CD14-positive monocyte (primary cell): ENCODE measurements at regions not wholly inside any gene's neighbourhood (a gene's known extent, or its start where the extent isn't known, plus 50 kb on each side); places are given as distances from the start of the nearest gene placed in this dataset.

Experiments used
- DNase-seq, 3 donors: peaks; one replicate each; pipeline ENCODE4 v3.0.0-alpha.2; 2011 to 2022
- H2AFZ ChIP-seq: 2 replicates; pipeline ENCODE4 v1.6.0; 2012; ENCODE audit warnings: mild to moderate bottlenecking, low read depth, low read length, inconsistent platforms; ENCODE audit not compliant: insufficient read depth, poor library complexity, severe bottlenecking
- H3K27ac ChIP-seq, 2 donors: 1 replicate in 1 of 2; 2 replicates in 1 of 2; pipeline ENCODE4 v1.5.1; 2012 to 2013; ENCODE audit warnings: low read length in 2 of 2, control low read depth in 1 of 2, inconsistent platforms in 1 of 2, low read depth in 1 of 2, mild to moderate bottlenecking in 1 of 2
- H3K27me3 ChIP-seq, 2 donors: one replicate each; pipeline versions ENCODE4 v1.6.0 to v1.6.1; 2011 to 2013; ENCODE audit warnings: low read length in 2 of 2; ENCODE audit not compliant: control insufficient read depth in 2 of 2, insufficient read depth in 2 of 2
- H3K36me3 ChIP-seq, 2 donors: replicated peaks in 1 of 2; 1 replicate in 1 of 2; 2 replicates in 1 of 2; pipeline versions ENCODE4 v1.5.1 to v1.6.1; 2012 to 2013; ENCODE audit warnings: low read length in 2 of 2, control low read depth in 1 of 2, inconsistent platforms in 1 of 2, mild to moderate bottlenecking in 1 of 2; ENCODE audit not compliant: insufficient read depth in 2 of 2, control insufficient read depth in 1 of 2
- H3K4me1 ChIP-seq, 2 donors: 1 replicate in 1 of 2; 2 replicates in 1 of 2; pipeline versions ENCODE4 v1.5.1 to v1.6.1; 2012 to 2013; ENCODE audit warnings: low read length in 2 of 2, control low read depth in 1 of 2, inconsistent platforms in 1 of 2, mild to moderate bottlenecking in 1 of 2, moderate library complexity in 1 of 2; ENCODE audit not compliant: insufficient read depth in 2 of 2, control insufficient read depth in 1 of 2
- H3K4me2 ChIP-seq: replicated peaks from 2 replicates; pipeline ENCODE3; 2012; ENCODE audit warnings: low read length, moderate library complexity, mild to moderate bottlenecking; ENCODE audit not compliant: poor library complexity, severe bottlenecking; ENCODE audit errors: extremely low read depth
- H3K4me3 ChIP-seq, 3 experiments: fragments of 200-600 bp in 1 of 3; sonication (generic) in 1 of 3; replicated peaks in 1 of 3; 1 replicate in 2 of 3; 2 replicates in 1 of 3; pipeline ENCODE4 v1.5.1; 2011 to 2013; ENCODE audit warnings: low read length in 3 of 3, mild to moderate bottlenecking in 3 of 3, control low read depth in 2 of 3, low read depth in 2 of 3, inconsistent platforms in 1 of 3, moderate library complexity in 1 of 3
- H3K79me2 ChIP-seq: 2 replicates; pipeline ENCODE4 v1.6.0; 2012; ENCODE audit warnings: mild to moderate bottlenecking, control low read depth, inconsistent platforms, low read length, moderate library complexity; ENCODE audit not compliant: insufficient read depth
- H3K9ac ChIP-seq: 2 replicates; pipeline ENCODE4 v1.6.0; 2017; ENCODE audit warnings: low read length, mild to moderate bottlenecking; ENCODE audit not compliant: insufficient read depth, poor library complexity, severe bottlenecking
- H3K9me3 ChIP-seq, 2 donors: replicated peaks in 1 of 2; 1 replicate in 1 of 2; 2 replicates in 1 of 2; pipeline versions ENCODE4 v1.5.1 to v1.6.1; 2012 to 2013; ENCODE audit warnings: low read length in 2 of 2, control low read depth in 1 of 2; ENCODE audit not compliant: control insufficient read depth in 1 of 2, insufficient read depth in 1 of 2
- H4K20me1 ChIP-seq: 2 replicates; pipeline ENCODE4 v1.6.0; 2012; ENCODE audit warnings: mild to moderate bottlenecking, low read length, control low read depth, moderate library complexity; ENCODE audit not compliant: insufficient read depth
- H3K27ac Mint-ChIP-seq, 7 donors: one replicate each; pipeline ENCODE4 v1.8.0; 2020; ENCODE audit warnings: mild to moderate bottlenecking in 7 of 7, mixed read lengths in 7 of 7, moderate library complexity in 6 of 7, inconsistent platforms in 2 of 7
- H3K27me3 Mint-ChIP-seq, 3 donors: one replicate each; pipeline ENCODE4 v1.8.0; 2021 to 2022; ENCODE audit warnings: low read depth in 3 of 3, mild to moderate bottlenecking in 3 of 3, mixed read lengths in 3 of 3, moderate library complexity in 3 of 3, inconsistent platforms in 1 of 3
- H3K36me3 Mint-ChIP-seq, 2 donors: one replicate each; pipeline ENCODE4 v1.8.0; 2020; ENCODE audit warnings: mixed read lengths in 2 of 2, inconsistent platforms in 1 of 2, mild to moderate bottlenecking in 1 of 2
- H3K4me1 Mint-ChIP-seq: one replicate; pipeline ENCODE4 v1.8.0; 2020; ENCODE audit warnings: mild to moderate bottlenecking, mixed read lengths
- H3K4me3 Mint-ChIP-seq, 2 donors: one replicate each; pipeline ENCODE4 v1.8.0; 2020; ENCODE audit warnings: mild to moderate bottlenecking in 2 of 2, mixed read lengths in 2 of 2, moderate library complexity in 1 of 2
- H3K9me3 Mint-ChIP-seq, 7 donors: one replicate each; pipeline ENCODE4 v1.8.0; 2020 to 2022; ENCODE audit warnings: mixed read lengths in 7 of 7, mild to moderate bottlenecking in 6 of 7, moderate library complexity in 6 of 7, inconsistent platforms in 2 of 7
- WGBS: methylation state at CpG from one replicate; pipeline ENCODE4 v1.1.5; 2013; ENCODE audit warnings: missing lambda C conversion rate; ENCODE audit not compliant: insufficient coverage; 5-methylcytosine and 5-hydroxymethylcytosine counted together
- intact Hi-C, 2 donors: fragments of 100-400 bp; cut with micrococcal nuclease; formaldehyde crosslinking; loops; one replicate each; pipeline versions ENCODE4 v1.15.0 to v1.15.1; 2023
- TF ChIP-seq, protein P1 (sequence below): fragments of 200-600 bp; IDR thresholded peaks from one replicate; pipeline ENCODE4 v1.8.0; 2022; ENCODE audit warnings: antibody characterized with exemption, mild to moderate bottlenecking

DNA sequence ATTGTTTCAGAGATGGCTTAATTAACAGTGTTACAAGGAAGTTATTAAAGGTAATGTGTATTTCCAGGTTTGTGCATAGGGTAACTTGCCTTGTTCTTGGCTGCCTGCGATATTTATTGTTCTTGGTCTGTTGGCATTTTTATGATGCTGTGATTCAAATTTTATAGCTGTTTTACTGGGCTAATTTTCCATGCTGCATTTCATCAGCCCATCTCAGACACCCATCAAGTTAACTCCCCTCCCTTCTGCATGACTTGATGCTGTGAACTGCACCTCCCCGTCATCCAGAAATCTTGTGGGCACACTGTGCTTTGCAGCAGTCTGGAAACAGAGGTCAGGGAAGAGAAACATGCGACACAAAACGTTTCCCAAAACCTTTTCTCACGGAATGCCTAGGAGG is 1049.2 kb downstream of the AACS start:
- no peak for DNase-seq
- TF ChIP-seq, protein P1, sequence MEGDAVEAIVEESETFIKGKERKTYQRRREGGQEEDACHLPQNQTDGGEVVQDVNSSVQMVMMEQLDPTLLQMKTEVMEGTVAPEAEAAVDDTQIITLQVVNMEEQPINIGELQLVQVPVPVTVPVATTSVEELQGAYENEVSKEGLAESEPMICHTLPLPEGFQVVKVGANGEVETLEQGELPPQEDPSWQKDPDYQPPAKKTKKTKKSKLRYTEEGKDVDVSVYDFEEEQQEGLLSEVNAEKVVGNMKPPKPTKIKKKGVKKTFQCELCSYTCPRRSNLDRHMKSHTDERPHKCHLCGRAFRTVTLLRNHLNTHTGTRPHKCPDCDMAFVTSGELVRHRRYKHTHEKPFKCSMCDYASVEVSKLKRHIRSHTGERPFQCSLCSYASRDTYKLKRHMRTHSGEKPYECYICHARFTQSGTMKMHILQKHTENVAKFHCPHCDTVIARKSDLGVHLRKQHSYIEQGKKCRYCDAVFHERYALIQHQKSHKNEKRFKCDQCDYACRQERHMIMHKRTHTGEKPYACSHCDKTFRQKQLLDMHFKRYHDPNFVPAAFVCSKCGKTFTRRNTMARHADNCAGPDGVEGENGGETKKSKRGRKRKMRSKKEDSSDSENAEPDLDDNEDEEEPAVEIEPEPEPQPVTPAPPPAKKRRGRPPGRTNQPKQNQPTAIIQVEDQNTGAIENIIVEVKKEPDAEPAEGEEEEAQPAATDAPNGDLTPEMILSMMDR: no peak
- no peaks in the 10 kb centered on the region for H3K36me3 Mint-ChIP-seq
- intact Hi-C loops: no loop called here
- H3K9ac ChIP-seq: no peak overlapping the region
- H3K4me3 Mint-ChIP-seq: no peak overlapping the region
- no peaks in the 10 kb centered on the region for H3K27me3 ChIP-seq
- no peaks in the 10 kb centered on the region for H3K79me2 ChIP-seq
- H3K4me1 ChIP-seq: no peaks in the 10 kb centered on the region
- peaks cover 0 to 7% (median 0%) of the 10 kb centered on the region in 7 donors for H3K9me3 Mint-ChIP-seq
- H3K4me3 ChIP-seq: no peak overlapping the region
- no peak overlapping the region for H3K4me2 ChIP-seq
- no peaks in the 10 kb centered on the region for H3K9me3 ChIP-seq
- no peaks in the 10 kb centered on the region for H4K20me1 ChIP-seq
- H3K36me3 ChIP-seq: no peaks in the 10 kb centered on the region
- no peak overlapping the region for H3K27ac ChIP-seq
- H3K4me1 Mint-ChIP-seq: no peaks in the 10 kb centered on the region
- H3K27me3 Mint-ChIP-seq: no peaks in the 10 kb centered on the region
- WGBS: 33% methylated on average over 1 of the region's 5 CpGs
- H2AFZ ChIP-seq: no peak overlapping the region
- H3K27ac Mint-ChIP-seq: no peak overlapping the region

DNA sequence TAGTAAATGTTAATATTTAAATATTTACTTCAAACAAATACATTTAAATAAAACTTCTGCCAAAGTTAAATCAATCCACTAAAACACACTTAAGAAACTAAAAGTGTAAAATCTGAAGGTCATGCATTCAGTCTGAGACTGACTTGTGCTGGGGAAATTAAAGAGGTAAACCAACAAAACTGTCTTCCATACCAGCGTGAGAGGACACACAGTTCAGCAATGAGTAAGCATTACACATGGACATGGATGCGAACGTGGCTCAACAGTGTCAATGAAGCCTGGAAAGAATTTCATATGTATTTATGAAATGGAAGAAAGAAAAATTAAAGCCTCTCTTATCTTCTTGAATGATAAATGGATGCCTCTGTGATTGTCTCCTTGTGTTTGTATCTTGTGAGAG is 1052.3 kb downstream of the AACS start:
- intact Hi-C loops: no loop called here

More for the DNA sequence above, 1052.3 kb downstream of the AACS start:
- WGBS: no CpG with 5 or more reads among the region's 3 CpGs
- H3K4me1 Mint-ChIP-seq: no peaks in the 10 kb centered on the region
- H3K9ac ChIP-seq: no peak overlapping the region
- H3K4me1 ChIP-seq: no peaks in the 10 kb centered on the region
- no peaks in the 10 kb centered on the region for H3K79me2 ChIP-seq
- H3K4me3 ChIP-seq: no peak overlapping the region
- no peaks in the 10 kb centered on the region for H3K27me3 Mint-ChIP-seq
- no peaks in the 10 kb centered on the region for H3K36me3 Mint-ChIP-seq
- H3K9me3 ChIP-seq: no peaks in the 10 kb centered on the region
- H3K27ac Mint-ChIP-seq: no peak overlapping the region
- no peak overlapping the region for H3K4me3 Mint-ChIP-seq
- TF ChIP-seq, protein P1: no peak
- DNase-seq: no peak
- no peak overlapping the region for H3K4me2 ChIP-seq
- H4K20me1 ChIP-seq: no peaks in the 10 kb centered on the region
- H3K27me3 ChIP-seq: no peaks in the 10 kb centered on the region
- H3K9me3 Mint-ChIP-seq: peaks cover 0 to 9% (median 2%) of the 10 kb centered on the region in 7 donors
- H3K36me3 ChIP-seq: no peaks in the 10 kb centered on the region
- H3K27ac ChIP-seq: no peak overlapping the region
- no peak overlapping the region for H2AFZ ChIP-seq
